ENCODE measurements at regions not wholly inside any gene's neighbourhood (a gene's known extent, or its start where the extent isn't known, plus 50 kb on each side); places are given as distances from the start of the nearest gene placed in this dataset.
"Not testable (repeated sequence)": the region's sequence is repeated elsewhere in the genome, so short reads cannot be mapped to it uniquely, and the experiment has no call there.

DNA sequence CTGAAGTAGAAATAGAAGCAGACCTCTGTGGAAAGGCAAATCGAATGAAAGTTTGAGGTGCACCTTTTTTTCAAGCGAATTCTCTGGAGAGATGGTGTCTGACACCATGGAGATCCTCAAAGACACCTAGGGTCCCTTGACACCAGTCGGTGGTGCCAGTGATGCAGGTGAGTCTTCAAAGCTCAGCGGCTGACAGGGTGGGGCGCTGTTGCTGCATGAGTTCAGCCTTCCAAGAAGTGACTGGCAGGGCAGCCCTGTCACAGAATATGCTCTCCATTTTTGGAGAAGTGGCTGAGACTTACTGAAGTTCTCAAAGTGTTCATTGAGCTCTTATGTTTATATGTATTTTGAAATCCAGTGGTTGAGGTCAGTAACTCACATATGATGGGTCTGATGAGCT lies 575.9 kb downstream of the SPATA31A6 start:
- TF ChIP-seq, protein P1, sequence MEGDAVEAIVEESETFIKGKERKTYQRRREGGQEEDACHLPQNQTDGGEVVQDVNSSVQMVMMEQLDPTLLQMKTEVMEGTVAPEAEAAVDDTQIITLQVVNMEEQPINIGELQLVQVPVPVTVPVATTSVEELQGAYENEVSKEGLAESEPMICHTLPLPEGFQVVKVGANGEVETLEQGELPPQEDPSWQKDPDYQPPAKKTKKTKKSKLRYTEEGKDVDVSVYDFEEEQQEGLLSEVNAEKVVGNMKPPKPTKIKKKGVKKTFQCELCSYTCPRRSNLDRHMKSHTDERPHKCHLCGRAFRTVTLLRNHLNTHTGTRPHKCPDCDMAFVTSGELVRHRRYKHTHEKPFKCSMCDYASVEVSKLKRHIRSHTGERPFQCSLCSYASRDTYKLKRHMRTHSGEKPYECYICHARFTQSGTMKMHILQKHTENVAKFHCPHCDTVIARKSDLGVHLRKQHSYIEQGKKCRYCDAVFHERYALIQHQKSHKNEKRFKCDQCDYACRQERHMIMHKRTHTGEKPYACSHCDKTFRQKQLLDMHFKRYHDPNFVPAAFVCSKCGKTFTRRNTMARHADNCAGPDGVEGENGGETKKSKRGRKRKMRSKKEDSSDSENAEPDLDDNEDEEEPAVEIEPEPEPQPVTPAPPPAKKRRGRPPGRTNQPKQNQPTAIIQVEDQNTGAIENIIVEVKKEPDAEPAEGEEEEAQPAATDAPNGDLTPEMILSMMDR (IDR thresholded peaks at IDR 0.05): not testable (repeated sequence)
- TF ChIP-seq POLR2A (IDR thresholded peaks at IDR 0.05): not testable (repeated sequence)
